Stimulated activated CD4-positive, alpha-beta T cell treated with anti-CD3 and anti-CD28 coated beads, Interleukin-15, amount 100 ng/mL, for 1 hour (primary cell): ENCODE measurements at regions not wholly inside any gene's neighbourhood (a gene's known extent, or its start where the extent isn't known, plus 50 kb on each side); places are given as distances from the start of the nearest gene placed in this dataset.
"Not testable (repeated sequence)": the region's sequence is repeated elsewhere in the genome, so short reads cannot be mapped to it uniquely, and the experiment has no call there.

Experiments used
- DNase-seq, 2 donors: peaks; one replicate each; pipeline ENCODE4 v3.0.0-alpha.2; 2020; ENCODE audit warnings: low read depth in 1 of 2, low spot score in 1 of 2

DNA sequence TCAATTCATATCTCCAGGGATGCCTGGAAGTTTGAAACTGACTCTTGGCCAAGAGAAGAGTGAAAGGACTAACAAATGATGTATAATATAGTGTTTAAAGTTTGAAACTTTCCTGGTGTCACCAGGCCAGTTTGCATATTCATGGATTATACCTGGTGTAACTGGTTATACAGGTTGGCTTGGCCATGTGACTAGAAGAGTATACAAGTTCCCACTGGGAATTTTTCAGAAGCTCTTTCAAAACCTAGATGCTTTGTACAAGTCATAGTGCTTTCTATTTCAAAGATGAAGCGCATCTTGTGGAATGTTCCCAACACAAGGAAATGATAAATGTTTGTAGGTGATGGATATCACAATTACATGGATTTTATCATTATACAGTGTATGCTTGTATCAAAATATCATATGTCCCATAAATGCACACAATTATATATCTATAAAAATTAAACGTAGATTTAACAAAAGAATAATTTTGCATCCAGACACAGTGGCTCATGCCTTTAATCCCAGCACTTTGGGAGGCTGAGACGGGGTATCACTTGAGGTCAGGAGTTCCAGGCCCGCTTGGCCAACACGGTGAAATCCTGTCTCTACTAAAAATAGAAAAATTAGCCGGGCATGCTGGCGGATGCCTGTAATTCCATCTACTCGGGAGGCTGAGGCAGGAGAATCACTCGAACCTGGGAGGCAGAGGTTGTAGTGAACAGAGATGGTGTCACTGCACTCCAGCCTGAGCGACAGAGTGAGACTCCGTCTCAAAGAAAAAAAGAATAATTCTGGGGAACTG is 1420.2 kb downstream of the GRIK2 start:
- no peak for DNase-seq

DNA sequence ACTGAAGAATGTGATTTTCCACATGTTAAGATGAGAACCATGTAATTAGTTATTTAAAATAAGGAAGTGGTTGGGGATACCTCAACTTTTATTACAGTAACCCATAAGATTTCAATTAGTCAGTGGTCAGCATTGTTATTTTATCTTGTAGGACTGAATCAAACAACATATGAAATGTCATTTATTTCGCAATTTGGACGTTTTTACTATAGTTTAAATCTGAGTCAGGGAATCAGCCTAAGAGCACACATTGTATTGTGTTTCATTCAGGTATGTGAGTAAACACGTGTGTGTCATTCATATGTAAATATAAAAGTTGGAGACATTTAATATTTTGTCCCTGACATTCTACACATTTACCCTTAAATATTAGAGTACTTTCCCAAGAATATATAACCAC is 1418.7 kb downstream of the GRIK2 start:
- DNase-seq = no peak

DNA sequence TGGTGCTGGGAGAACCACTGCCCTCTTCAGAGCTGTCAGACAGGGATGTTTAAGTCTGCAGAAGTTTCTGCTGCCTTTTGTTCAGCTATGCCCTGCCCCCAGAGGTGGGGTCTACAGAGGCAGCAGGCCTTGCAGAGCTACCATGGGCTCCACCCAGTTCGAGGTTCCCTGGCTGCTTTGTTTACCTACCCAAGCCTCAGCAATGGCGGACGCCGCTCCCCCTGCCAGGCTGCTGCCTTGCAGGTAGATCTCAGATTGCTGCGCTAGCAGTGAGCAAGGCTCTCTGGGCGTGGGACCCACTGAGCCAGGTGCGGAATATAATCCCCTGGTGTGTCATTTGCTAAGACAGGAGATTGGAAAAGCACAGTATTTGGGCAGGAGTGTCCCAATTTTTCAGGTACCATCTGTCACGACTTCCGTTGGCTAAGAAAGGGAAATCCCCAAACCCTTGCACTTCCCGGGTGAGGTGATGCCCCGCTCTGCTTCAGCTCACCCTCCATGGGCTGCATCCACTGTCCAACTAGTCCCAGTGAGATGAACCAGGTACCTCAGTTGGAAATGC is 1415.5 kb downstream of the GRIK2 start:
- not testable (repeated sequence) for DNase-seq

DNA sequence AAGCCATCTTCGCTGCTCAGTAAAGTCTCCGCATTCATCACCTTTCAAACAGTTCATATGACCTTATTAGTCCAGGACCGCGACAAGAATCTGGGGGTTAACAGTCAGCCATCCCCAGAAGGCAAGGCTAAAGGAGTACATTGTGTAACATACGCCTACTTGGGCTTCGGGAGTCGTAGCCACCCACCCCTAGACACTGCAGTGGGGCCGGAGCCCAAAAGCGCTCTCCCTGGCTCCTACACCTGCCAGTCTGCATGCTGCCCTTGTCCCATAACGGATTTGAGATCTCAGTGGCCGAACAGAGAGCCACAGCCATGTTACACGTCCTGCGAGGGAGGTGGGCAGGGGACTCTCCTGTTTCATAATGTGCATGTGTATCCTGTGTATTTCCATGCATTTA is 1405.5 kb downstream of the GRIK2 start:
- DNase-seq = no peak

DNA sequence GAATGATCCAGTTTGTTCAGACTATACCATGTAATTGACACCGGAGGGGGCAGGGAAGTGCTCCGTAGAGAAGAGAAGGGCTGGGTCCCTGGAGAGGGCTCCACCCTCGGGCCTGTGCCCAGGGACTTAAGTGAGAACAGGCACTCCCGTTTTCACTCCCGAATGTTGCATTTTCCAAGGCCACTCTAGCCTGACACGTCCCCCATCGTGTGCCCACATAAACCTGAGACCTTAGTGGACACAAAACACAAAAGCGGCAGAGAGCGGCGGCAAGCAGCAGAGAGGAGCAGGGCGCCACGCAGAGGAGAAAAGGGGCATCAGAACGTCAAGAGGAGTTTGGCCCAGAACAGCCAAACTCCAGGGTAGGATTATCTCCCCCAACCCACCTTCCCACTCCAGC is 1405.1 kb downstream of the GRIK2 start:
- DNase-seq = no peak

DNA sequence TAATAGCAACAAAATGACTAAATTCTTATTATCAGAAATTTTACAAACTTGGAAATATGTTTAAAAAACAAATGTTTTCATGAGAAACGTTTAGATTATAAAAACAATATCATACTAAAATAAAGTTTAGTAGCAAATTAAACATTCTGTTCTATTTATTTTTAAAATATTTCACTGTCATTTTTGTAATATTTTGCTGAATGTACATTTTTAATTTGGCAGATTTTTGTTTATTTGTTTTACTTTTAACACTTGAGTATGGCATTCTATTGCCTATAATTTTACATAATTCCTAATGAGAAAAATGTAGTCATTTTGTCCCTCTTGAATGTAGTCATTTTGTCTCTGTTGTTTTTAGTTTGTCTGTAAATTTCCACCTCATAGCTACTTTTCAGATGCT is 1400.2 kb downstream of the GRIK2 start:
- DNase-seq = no peak

DNA sequence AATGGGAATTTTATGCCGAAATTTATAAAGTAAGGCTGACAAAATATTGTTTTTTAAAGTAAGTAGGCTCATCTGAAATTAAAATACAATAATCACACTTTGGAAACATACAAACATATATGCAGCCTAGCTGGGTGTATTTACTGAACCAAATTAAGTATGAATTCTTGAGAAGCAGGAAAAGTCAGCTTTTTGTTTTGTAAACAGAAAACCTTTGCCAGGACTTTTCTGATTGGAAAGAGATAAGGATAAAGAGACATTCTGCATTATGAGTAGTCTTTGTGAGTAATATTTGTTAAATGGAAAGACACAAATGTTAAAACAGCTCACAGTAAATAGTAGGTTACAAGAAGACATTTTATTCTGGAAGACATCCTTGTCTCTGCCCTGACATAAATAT is 1380.8 kb downstream of the GRIK2 start:
- no peak for DNase-seq

DNA sequence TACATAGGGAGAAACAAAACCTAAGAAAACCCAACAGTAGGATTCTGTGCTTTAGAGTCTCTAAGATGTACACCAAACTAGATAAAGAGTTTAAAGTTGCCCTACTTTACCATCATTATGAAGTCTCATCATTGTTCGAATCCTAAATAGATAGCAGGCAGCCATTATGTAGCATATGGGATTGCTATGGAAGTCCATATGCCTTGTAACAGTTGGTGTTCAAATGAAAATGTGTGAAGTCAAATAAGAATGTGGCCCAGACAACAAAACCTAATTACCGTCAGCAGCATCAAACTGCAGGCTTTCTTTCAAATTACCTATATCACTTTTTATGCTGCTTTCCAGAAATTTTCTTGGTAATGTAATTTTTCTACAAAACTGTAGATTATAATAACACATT is 1380.1 kb downstream of the GRIK2 start:
- no peak for DNase-seq

DNA sequence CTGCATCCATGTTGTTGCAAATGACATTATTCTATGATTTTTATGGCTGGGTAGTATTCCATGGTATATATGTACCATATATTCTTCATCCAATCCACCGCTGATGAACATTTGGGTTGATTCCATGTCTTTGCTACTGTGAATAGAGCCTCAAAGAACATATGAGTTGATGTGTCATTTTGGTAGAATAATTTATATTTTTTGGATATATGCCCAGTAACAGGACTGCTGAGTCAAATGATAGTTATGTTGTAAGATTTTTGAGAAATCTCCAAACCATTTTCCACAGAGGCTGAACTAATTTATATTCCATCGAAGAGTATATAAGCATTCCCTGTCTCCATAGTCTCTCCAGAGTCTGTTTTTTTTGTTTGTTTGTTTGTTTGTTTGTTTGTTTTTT is 1373.5 kb downstream of the GRIK2 start:
- DNase-seq = no peak

DNA sequence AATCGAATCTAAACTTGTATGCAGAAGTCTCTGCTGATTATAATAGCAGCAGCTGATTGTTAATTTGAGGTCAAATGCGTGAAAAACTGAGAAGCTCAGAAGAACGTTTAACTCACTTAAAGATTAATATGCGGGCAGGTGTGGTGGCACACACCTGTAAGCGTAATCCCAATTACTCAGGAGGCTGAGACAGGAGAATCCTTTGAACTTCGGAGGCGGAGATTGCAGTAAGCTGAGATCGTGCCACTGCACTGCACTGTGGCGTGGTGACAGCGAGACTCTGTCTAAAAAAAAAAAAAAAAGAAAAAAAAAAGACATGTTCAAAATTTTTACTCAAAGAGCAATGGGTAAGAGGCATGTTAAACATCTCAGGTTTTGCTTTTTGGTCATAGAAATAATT is 1370.8 kb downstream of the GRIK2 start:
- no peak for DNase-seq

DNA sequence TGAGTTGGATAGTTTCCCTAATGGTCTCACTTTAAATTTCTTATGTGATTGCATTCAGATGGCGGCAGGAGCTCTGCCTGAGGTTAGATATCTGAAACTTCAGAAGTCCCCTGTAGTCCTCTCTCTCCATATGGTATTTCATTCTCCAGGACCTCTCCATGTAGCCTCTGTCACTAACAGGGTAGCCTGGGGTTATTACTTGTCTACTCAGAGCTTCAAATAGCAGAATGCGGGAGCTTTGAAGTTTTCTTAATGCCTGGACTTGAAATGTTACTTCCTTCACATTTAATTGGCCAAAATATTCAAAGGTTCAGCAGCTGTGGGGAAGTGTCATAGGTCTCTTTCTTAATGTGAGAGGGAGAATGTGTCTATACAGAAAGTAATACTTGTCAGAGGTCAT is 1370.4 kb downstream of the GRIK2 start:
- DNase-seq = no peak

DNA sequence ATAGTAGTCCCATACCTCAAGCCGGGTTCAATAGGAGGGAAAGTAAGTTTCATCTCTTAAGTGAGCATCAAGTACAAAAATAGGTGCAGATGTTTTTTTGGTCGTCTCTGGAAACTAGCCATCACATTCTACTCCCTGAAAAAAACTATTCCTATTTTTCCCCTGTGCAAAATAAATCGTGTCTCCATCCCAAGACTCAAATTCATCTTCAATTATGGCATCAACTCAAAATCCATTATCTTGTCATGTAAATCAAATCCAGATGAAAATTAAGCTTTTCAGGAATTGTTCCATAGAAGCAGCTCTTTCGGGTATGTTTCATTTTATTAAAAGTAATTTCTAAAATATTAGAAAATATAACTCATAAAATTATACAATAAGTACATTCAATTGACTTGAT is 1368.4 kb downstream of the GRIK2 start:
- DNase-seq = no peak

DNA sequence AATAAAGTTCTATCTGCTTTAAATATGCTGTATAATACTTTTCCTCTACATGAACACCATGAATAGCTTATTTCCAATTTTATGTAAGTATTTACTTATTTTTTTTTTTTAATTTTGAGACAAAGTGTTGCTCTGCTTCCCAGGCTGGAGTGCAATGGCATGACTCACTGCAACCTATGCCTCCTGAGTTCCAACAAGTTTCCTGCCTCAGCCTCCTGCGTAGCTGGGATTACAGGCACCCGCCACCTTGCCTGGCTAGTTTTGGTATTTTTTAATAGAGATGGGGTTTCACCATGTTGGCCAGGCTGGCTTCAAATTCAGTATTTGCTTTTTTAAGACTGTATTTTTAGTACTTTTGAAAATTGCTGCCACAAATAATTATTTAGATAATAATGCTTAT is 1365.9 kb downstream of the GRIK2 start:
- DNase-seq = no peak

DNA sequence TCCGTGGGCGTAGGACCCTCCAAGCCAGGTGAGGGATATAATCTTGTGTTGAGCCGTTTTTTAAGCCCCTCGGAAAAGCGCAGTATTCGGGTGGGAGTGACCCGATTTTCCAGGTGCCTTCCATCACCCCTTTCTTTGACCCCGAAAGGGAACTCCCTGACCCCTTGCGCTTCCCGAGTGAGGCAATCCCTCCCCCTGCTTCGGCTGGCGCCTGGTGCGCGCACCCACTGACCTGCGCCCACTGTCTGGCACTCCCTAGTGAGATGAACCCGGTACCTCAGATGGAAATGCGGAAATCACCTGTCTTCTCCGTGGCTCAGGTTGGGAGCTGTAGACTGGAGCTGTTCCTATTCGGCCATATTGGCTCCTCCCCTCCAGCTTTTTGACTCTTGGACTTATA is 1365.0 kb downstream of the GRIK2 start:
- DNase-seq = not testable (repeated sequence)

DNA sequence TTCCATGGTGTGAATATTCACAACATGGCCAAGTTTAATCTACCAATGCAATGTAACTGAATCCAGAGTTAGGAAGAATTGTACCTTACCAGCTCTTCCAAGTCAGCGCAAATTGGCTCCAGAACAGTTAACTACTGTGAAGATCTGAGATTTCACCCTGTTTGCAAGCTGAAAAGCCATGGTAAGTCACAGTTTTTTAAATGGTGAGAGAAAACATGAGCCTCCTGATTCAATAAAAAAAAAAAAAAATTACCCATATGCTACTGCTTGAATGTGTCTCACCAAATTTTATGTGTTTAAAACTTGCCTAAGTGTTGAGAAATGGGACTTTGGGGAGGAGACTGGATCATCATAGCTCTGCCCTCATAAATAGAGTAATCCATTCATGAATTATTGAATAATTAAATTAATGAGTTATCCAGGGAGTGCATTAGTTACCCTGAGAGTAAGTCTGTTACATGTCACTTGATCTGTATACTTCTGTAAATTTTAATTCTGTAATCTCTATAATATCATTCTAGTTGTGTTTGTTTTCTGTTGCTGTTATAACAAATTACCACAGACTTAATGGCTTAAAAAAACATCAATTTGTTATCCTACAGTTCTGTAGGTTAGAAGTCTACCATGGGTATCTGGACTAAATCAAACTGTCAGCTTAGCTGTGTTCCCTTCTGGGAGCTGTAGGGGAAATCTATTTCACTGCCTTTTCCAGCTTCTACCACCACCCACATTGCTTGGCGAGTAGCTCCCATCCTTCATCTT is 1355.9 kb downstream of the GRIK2 start:
- DNase-seq = no peak

DNA sequence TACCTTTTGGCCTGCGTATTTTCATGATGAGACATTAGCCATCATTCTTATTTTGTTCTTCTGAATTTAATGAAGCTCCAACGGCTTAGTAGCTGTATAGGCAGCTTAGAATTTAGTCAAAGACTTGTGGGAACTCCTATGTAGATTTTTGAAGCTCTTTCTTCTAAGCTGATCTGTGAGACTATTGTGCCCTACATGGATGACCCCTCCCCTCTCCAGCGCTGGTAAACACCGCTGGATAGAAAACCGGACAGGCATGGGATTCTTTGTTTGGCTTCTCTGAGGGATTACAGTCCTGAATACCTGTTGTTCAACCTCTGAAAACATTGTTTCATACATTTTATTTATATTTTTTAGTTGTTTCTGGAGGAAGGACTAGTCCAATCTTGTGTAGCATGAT is 1353.4 kb downstream of the GRIK2 start:
- DNase-seq = no peak

DNA sequence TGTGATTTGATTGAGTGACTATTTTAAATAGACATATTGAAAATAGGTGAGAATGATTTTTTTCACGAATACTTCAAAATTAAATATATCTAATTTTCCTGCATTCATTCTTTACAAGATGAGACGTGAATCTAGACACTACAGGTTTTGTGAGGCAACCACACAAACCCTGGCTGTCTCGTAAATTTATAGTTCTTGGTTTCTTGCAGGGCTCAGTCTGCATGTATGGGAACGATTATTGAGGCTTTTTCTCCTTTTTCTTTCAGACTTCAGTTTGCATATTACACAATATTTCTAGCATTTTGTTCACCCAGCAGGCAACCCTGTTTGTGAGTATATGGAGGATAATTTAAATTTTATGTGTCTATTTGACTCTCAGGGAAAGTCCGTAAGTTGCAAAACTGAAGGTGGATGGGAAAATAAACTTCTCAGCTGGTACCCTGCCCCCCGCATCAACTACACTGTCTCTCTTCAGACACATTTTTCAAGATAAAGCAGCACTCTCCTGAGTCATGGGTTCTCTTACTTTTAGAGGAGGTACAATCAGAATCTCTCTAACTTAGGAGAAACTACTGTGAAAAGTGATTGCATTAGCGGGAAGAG is 1349.3 kb downstream of the GRIK2 start:
- DNase-seq = no peak

DNA sequence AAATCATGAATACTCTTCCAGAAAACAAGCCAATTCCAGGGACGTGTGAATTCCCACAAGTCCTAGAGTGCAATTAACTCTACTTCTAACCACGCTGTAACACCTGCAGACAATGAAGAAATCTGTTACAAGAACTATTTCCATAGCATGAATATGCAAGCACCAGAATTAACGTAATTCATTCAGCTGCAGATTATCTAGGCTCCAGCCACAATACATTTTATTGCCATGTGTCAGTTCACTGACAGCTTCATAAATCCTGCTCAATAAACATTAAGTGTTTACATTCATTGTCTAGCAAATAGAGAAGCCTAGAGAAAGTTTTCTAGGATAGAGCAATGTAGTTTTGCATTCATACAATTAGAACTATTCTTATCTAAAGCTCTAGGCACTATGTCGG is 1348.5 kb downstream of the GRIK2 start:
- DNase-seq = no peak

DNA sequence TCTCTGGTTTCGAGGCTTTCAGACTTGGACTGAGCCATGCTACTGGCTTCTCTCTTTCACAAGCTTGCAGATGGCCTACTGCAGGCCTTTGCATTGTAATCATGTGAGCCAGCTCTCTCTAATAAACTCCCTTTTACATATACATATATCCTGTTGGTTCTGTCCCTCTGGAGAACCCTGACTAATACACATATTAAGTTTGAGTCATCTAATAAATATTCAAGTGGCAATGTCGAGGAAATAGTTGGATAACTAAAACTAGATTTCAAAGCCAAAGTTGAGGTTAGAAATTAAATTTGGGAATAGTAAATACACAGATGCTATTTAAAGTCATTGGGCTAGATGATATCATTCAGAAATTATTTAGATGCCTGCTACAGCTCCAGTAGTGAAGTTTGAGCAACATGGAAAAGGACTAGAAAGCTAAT is 1343.4 kb downstream of the GRIK2 start:
- DNase-seq = no peak

DNA sequence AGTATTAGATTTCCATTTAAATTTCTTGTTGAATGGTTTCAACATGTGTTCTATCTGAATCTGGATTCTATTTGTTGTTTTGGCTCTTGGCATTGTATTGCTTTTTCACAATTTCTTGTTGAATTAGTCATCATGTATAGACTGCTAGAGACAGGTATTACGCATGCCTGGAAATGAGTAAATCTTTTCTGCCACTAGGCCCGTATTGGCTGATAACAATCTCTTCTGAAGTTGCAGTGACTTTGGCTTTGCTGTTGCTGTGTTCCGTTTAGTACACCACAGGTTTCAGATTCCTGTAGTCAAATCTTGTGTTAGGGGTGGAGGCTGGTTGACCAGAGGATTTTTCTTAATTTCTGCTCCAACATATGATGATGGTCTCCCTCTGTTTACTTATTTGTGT is 1339.4 kb downstream of the GRIK2 start:
- no peak for DNase-seq

DNA sequence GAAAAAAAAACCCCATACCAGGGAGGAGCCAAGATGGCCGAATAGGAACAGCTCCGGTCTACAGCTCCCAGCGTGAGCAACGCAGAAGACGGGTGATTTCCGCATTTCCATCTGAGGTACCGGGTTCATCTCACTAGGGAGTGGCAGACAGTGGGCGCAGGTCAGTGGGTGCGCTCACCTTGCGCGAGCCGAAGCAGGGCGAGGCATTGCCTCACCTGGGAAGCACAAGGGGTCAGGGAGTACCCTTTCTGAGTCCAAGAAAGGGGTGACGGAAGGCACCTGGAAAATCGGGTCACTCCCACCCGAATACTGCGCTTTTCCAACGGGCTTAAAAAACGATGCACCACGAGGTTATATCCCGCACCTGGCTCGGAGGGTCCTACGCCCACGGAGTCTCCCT is 1328.6 kb downstream of the GRIK2 start:
- DNase-seq = not testable (repeated sequence)
